Uterus (tissue), 2 donors: ENCODE measurements at regions not wholly inside any gene's neighbourhood (a gene's known extent, or its start where the extent isn't known, plus 50 kb on each side); places are given as distances from the start of the nearest gene placed in this dataset.
"Not testable (repeated sequence)": the region's sequence is repeated elsewhere in the genome, so short reads cannot be mapped to it uniquely, and the experiment has no call there.

ENCODE experiments used
- CTCF ChIP-seq, 4 experiments: fragments of 200-600 bp in 2 of 4; fragments of 450-650 bp in 2 of 4; sonication (generic) in 2 of 4; IDR thresholded peaks; one replicate each; pipeline ENCODE4 v1.5.1; 2016 to 2019; ENCODE audit warnings: antibody characterized with exemption in 4 of 4, mild to moderate bottlenecking in 2 of 4, moderate library complexity in 1 of 4
- POLR2A ChIP-seq, 2 donors: fragments of 450-650 bp; IDR thresholded peaks; one replicate each; pipeline ENCODE4 v1.6.1; 2016; ENCODE audit warnings: antibody characterized with exemption in 2 of 2, mild to moderate bottlenecking in 1 of 2, moderate library complexity in 1 of 2

DNA sequence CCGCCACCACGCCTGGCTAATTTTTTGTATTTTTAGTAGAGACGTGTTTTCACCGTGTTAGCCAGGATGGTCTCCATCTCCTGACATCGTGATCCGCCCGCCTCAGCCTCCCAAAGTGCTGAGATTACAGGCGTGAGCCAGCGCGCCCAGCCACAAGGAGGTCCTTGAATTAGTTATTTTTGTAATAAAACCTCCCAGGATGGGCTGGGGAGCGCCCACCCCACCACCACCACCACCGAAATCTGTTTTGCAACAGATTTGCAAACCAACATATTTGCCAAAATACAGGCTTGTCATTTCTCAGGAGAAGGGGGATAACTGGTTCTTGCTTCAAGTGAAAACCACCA lies 151.7 kb downstream of the ADSS2 start:
- TF ChIP-seq POLR2A, CTCF (IDR thresholded peaks at IDR 0.05): not testable (repeated sequence)
